ENCODE measurements at regions not wholly inside any gene's neighbourhood (a gene's known extent, or its start where the extent isn't known, plus 50 kb on each side); places are given as distances from the start of the nearest gene placed in this dataset.
A peak's percentile ranks its signal among the peaks of the same experiment; 100 is the strongest.

DNA sequence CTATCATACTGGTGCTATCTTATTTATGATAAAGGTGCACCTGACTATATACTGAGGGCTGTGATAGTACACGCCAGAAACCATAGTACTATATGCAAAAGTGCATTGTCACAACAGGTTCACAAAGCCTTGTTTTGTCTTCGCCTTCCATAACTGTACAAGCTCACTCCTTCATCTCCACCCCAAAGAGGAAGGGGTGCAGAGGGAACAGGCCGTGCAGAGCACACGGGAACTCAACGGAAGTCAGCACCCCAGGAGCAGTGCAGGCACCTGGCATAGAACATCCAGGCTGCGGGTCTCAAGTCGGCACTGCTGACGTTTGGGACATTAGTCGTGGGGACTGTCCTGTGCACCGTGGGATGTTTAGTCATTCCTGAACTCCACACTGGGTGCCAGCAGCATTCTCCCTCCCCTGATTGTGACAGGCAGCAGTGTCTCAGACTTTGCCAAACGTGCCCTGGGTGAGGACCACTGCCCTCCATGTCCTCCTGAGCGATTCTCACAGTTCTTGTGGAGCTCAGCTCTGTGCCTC is 99.7 kb downstream of the PXDC1 start:
- intact Hi-C loops (cut with DNase I) = no loop called here
- TF ChIP-seq POLR2A (IDR thresholded peaks at IDR 0.05; ENCODE audit: low read depth) = no peak
- TF ChIP-seq EP300 (IDR thresholded peaks at IDR 0.05) = no peak
- TF ChIP-seq, protein P1, sequence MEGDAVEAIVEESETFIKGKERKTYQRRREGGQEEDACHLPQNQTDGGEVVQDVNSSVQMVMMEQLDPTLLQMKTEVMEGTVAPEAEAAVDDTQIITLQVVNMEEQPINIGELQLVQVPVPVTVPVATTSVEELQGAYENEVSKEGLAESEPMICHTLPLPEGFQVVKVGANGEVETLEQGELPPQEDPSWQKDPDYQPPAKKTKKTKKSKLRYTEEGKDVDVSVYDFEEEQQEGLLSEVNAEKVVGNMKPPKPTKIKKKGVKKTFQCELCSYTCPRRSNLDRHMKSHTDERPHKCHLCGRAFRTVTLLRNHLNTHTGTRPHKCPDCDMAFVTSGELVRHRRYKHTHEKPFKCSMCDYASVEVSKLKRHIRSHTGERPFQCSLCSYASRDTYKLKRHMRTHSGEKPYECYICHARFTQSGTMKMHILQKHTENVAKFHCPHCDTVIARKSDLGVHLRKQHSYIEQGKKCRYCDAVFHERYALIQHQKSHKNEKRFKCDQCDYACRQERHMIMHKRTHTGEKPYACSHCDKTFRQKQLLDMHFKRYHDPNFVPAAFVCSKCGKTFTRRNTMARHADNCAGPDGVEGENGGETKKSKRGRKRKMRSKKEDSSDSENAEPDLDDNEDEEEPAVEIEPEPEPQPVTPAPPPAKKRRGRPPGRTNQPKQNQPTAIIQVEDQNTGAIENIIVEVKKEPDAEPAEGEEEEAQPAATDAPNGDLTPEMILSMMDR (IDR thresholded peaks at IDR 0.05) = no peak
- TF ChIP-seq POLR2AphosphoS5 (IDR thresholded peaks at IDR 0.05) = no peak
- H3K27me3 ChIP-seq = no peaks in the 10 kb centered on the region
- no peak overlapping the region for H3K27ac ChIP-seq (replicated peaks in 1 of 4)
- H3K36me3 ChIP-seq = no peaks in the 10 kb centered on the region
- peak; percentile 42 for DNase-seq (ENCODE audit: extremely low spot score)
- no peaks in the 10 kb centered on the region for H3K4me1 ChIP-seq
- 84% methylated on average over 9 of the region's 12 CpGs for WGBS
- H3K9me3 ChIP-seq = no peaks in the 10 kb centered on the region
- H3K4me3 ChIP-seq = no peak overlapping the region

DNA sequence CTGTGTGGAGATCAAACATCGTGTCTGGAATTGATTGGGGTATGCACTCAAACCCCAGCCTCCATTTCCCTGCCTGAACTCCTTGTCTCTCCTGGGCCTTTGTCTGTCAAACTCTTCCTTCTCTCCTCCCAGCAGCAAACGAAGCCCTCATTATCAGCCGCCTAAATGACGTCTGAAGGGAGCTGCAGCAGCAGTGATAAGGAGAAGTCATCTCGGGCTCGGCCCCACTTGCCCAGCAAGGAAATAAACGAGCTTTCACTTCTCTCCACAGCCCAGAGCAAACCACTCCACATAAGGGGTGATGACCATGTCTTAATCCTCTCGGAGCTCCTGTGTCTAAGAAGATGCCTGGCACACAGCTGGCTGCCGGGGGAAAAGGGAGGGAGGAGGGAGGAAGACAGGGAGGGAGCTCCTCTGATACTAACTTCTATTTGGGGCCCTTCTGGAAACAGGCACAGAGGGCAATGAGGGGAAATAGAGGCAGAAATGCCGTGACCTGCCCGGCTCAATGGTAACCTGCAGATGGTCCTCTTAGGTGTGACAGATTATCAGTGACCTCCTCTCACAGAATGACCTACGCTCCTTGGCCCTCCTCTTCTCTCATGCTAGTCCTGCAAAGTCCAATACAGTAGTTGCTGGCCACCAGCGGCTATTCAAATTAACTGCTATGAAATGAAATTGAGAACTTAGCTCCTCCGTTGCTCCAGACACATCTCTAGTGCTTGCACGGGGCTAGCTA is 100.4 kb downstream of the PXDC1 start:
- Histone ChIP-seq H3K4me3 (no peak overlapping the region), H3K4me1 (no peaks in the 10 kb centered on the region), H3K9me3 (no peaks in the 10 kb centered on the region), H3K36me3 (no peaks in the 10 kb centered on the region), H3K27me3 (no peaks in the 10 kb centered on the region), H3K27ac (replicated peaks in 1 of 4) (no peak overlapping the region)
- DNase-seq (ENCODE audit: extremely low spot score) = peak; percentile 84
- TF ChIP-seq EP300 (IDR thresholded peaks at IDR 0.05) = no peak
- no peak for TF ChIP-seq POLR2A (IDR thresholded peaks at IDR 0.05; ENCODE audit: low read depth)
- WGBS = 77% methylated on average over 15 of the region's 15 CpGs
- intact Hi-C loops (cut with DNase I) = no loop called here

DNA sequence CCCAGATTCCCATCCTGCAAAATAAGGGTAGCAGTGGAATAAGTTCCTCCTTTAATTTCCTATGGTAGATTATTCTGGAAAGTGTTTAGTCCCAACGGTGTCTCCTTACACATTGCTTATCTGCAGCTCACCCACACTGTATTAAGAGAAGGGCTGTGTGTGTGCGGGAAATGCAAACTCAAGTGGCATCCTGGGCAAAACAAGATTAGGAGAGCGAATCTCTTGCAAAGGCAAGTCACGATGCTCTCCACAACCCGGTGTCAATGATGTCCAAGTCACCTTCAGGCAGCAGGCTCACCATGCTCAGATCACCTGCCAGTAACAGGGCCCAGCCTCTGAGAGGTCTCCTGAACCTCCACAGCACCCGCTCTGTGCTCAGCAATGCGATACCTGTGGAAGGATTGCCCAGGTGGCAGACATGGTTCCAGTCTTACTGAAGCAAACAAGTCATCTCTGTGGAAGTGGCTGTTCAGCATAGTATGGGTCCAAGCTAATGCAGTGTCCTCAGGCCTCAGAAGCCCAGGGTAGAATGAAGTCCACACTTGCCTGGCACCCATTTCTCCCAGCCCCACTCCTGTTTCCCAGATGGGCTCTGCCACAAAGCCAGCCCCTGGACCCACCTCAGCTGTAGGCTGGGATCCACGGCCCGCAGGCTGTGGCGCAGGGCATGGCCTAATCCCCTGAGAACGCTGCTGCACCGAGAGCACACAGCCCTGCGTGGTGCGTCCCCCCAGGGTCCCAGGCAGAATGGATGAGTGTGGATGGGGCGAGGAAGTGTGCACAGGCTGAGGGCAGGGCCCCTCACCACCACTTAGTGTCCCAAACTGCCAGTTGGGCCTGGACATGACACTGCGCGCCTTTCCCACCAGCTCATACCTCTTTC is 101.2 kb downstream of the PXDC1 start:
- Histone ChIP-seq H3K27me3 (no peaks in the 10 kb centered on the region), H3K4me3 (no peak overlapping the region), H3K36me3 (no peaks in the 10 kb centered on the region), H3K4me1 (no peaks in the 10 kb centered on the region), H3K27ac (replicated peaks in 1 of 4) (no peak overlapping the region), H3K9me3 (no peaks in the 10 kb centered on the region)
- DNase-seq (ENCODE audit: extremely low spot score) = peak; percentile 55
- WGBS = 96% methylated on average over 9 of the region's 17 CpGs
- TF ChIP-seq POLR2A (IDR thresholded peaks at IDR 0.05; ENCODE audit: low read depth) (no peak), EP300 (IDR thresholded peaks at IDR 0.05) (no peak), POLR2AphosphoS5 (IDR thresholded peaks at IDR 0.05) (no peak)
- TF ChIP-seq, protein P1 (IDR thresholded peaks at IDR 0.05) = no peak
- intact Hi-C loops (cut with DNase I) = no loop called here

DNA sequence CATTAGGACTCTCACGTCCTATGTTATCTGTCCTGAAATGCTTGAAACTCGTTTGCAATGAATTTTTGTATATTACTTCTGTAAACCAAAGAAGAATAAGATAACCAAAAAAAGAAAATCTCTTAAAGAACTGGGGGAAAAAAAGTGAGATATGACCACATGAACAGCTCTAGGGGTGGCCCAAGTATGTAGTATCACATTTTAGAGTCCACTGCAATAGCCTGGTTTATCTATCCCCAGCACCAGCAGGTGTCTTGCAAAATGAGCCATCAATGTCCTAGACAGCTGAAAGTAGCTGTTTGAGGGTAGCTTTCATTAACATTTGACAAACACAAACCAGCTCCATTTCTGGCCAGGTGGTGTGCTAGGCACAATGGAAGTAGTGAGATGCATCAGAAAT is 102.8 kb downstream of the PXDC1 start:
- no peaks in the 10 kb centered on the region for H3K27me3 ChIP-seq
- H3K36me3 ChIP-seq = no peaks in the 10 kb centered on the region
- H3K27ac ChIP-seq (replicated peaks in 1 of 4) = no peak overlapping the region
- no peaks in the 10 kb centered on the region for H3K9me3 ChIP-seq
- H3K4me3 ChIP-seq = no peak overlapping the region
- TF ChIP-seq, protein P1 (IDR thresholded peaks at IDR 0.05) = no peak
- WGBS = 84% methylated on average over 2 of the region's 2 CpGs
- intact Hi-C loops (cut with DNase I) = no loop called here
- no peak for DNase-seq (ENCODE audit: extremely low spot score)
- no peaks in the 10 kb centered on the region for H3K4me1 ChIP-seq

DNA sequence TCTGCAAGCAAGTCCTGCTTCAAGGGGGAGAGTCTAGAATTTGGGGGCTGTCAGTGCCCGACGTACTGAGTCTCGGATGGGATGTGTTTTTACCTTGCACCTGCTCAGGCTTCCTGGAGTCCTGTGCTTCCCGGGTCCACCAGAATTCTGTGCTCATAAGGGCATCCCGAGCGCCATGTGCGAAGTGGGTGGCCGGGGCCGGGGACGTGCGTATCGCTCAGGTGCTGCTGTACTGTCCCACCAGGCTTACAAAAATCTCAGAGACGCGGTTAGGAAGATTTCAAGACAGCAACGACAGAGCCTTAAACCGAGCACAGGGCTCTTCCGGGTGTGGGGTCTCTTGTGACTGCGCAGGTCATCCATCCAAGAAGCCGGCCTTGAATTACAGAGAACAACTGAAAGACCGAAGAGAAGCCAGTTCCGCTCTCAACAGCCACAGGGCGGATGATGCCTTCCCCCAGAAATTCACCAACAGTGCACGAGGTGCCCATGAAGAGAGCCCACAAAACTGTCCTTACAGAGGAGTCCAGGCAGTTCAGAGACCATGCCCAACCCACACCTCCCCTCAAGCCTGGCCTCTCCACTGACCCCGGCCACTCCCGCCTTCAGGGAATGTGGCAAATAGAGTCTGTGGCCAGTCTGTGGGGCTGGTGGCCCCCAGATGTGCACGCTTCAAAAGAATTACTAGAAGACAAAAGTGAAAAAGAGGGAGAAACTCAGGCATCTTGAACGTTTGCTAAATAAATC is 104.7 kb downstream of the PXDC1 start:
- Histone ChIP-seq H3K4me3 (no peak overlapping the region), H3K36me3 (no peaks in the 10 kb centered on the region), H3K4me1 (no peaks in the 10 kb centered on the region), H3K27me3 (no peaks in the 10 kb centered on the region), H3K27ac (replicated peaks in 1 of 4) (no peak overlapping the region), H3K9me3 (no peaks in the 10 kb centered on the region)
- no peak for TF ChIP-seq POLR2A (IDR thresholded peaks at IDR 0.05; ENCODE audit: low read depth)
- TF ChIP-seq POLR2AphosphoS5 (IDR thresholded peaks at IDR 0.05) = no peak
- no peak for TF ChIP-seq EP300 (IDR thresholded peaks at IDR 0.05)
- TF ChIP-seq, protein P1 (IDR thresholded peaks at IDR 0.05) = no peak
- 93% methylated on average over 22 of the region's 27 CpGs for WGBS
- intact Hi-C loops (cut with DNase I) = no loop called here
- peak; percentile 86 for DNase-seq (ENCODE audit: extremely low spot score)

Measured in esophagus muscularis mucosa (tissue), 4 donors.